A549 (cell line): ENCODE measurements at regions not wholly inside any gene's neighbourhood (a gene's known extent, or its start where the extent isn't known, plus 50 kb on each side); places are given as distances from the start of the nearest gene placed in this dataset.

Experiments used
- CEBPB ChIP-seq, 2 experiments: fragments of >200 bp in 1 of 2; sonication (Bioruptor Twin) in 1 of 2; formaldehyde crosslinking in 1 of 2; IDR thresholded peaks; 2 replicates each; pipeline ENCODE4 v1.6.1; 2012 to 2016
- ELK1 ChIP-seq: fragments of 150-350 bp; IDR thresholded peaks from 2 replicates; pipeline ENCODE4 v1.6.1; 2014; ENCODE audit warnings: low read depth, mild to moderate bottlenecking, low read length
- EP300 ChIP-seq, 2 experiments: fragments of >200 bp; sonication (Bioruptor Twin); formaldehyde crosslinking; IDR thresholded peaks; 2 replicates in 1 of 2; 3 replicates in 1 of 2; pipeline ENCODE4 v1.6.1; 2016 to 2017
- HOXA7 ChIP-seq: fragments of 250-450 bp; sonication (Bioruptor Pico); IDR thresholded peaks from 2 replicates; pipeline ENCODE4 v1.5.0; 2020; ENCODE audit warnings: mild to moderate bottlenecking, moderate library complexity
- KDM1A ChIP-seq: fragments of 200-600 bp; sonication (generic); IDR thresholded peaks from 2 replicates; pipeline ENCODE4 v1.6.1; 2016; ENCODE audit warnings: low read depth, mild to moderate bottlenecking
- MAX ChIP-seq: IDR thresholded peaks from 2 replicates; pipeline ENCODE4 v1.6.1; 2012
- PHF8 ChIP-seq: fragments of 200-600 bp; sonication (generic); IDR thresholded peaks from 2 replicates; pipeline ENCODE4 v1.6.1; 2016; ENCODE audit warnings: low read depth, mild to moderate bottlenecking, antibody characterized with exemption, moderate library complexity, borderline replicate concordance
- POLR2A ChIP-seq: IDR thresholded peaks from 2 replicates; pipeline ENCODE4 v1.6.1; 2012; ENCODE audit warnings: mild to moderate bottlenecking, low read length
- RAD21 ChIP-seq, 2 experiments: fragments of >200 bp in 1 of 2; sonication (Bioruptor Twin) in 1 of 2; formaldehyde crosslinking in 1 of 2; IDR thresholded peaks in 1 of 2; conservative IDR thresholded peaks in 1 of 2; 2 replicates in 1 of 2; 3 replicates in 1 of 2; pipeline ENCODE4 v1.6.1; 2012 to 2018; ENCODE audit warnings: inconsistent platforms in 1 of 2
- SMC3 ChIP-seq: fragments of >200 bp; sonication (Bioruptor Twin); formaldehyde crosslinking; IDR thresholded peaks from 3 replicates; pipeline ENCODE4 v1.6.1; 2018; ENCODE audit warnings: inconsistent platforms
- TF ChIP-seq, protein P1 (sequence below): fragments of >200 bp; sonication (Bioruptor Twin); formaldehyde crosslinking; IDR thresholded peaks from 3 replicates; pipeline ENCODE4 v1.5.1; 2016
- TF ChIP-seq, protein P2 (sequence below): fragments of 200-600 bp; sonication (generic); IDR thresholded peaks from 2 replicates; pipeline ENCODE4 v1.6.1; 2016; ENCODE audit warnings: antibody characterized with exemption, mild to moderate bottlenecking, moderate library complexity
- TF ChIP-seq, protein P3 (sequence below): fragments of 450-650 bp; IDR thresholded peaks from 2 replicates; pipeline ENCODE4 v1.6.1; 2014; ENCODE audit warnings: antibody characterized with exemption

GRCh38 chr2:217000406-217000805, 140.5 kb upstream of the TNP1 start:
- peak; percentile 22 to 30; a peak in 2 of 5 replicates for TF ChIP-seq RAD21 (conservative IDR thresholded peaks at IDR 0.05 in 1 of 2, IDR thresholded peaks at IDR 0.05 in 1 of 2)
- no peak for TF ChIP-seq POLR2A
- TF ChIP-seq, protein P1, sequence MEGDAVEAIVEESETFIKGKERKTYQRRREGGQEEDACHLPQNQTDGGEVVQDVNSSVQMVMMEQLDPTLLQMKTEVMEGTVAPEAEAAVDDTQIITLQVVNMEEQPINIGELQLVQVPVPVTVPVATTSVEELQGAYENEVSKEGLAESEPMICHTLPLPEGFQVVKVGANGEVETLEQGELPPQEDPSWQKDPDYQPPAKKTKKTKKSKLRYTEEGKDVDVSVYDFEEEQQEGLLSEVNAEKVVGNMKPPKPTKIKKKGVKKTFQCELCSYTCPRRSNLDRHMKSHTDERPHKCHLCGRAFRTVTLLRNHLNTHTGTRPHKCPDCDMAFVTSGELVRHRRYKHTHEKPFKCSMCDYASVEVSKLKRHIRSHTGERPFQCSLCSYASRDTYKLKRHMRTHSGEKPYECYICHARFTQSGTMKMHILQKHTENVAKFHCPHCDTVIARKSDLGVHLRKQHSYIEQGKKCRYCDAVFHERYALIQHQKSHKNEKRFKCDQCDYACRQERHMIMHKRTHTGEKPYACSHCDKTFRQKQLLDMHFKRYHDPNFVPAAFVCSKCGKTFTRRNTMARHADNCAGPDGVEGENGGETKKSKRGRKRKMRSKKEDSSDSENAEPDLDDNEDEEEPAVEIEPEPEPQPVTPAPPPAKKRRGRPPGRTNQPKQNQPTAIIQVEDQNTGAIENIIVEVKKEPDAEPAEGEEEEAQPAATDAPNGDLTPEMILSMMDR: no peak
- TF ChIP-seq ELK1: no peak
- TF ChIP-seq MAX: no peak
- TF ChIP-seq HOXA7 (CRISPR knock-in tag): no peak
- TF ChIP-seq SMC3: 0 out of 3 replicates have a peak, but pooled peaks have one; percentile 17
- TF ChIP-seq, protein P2, sequence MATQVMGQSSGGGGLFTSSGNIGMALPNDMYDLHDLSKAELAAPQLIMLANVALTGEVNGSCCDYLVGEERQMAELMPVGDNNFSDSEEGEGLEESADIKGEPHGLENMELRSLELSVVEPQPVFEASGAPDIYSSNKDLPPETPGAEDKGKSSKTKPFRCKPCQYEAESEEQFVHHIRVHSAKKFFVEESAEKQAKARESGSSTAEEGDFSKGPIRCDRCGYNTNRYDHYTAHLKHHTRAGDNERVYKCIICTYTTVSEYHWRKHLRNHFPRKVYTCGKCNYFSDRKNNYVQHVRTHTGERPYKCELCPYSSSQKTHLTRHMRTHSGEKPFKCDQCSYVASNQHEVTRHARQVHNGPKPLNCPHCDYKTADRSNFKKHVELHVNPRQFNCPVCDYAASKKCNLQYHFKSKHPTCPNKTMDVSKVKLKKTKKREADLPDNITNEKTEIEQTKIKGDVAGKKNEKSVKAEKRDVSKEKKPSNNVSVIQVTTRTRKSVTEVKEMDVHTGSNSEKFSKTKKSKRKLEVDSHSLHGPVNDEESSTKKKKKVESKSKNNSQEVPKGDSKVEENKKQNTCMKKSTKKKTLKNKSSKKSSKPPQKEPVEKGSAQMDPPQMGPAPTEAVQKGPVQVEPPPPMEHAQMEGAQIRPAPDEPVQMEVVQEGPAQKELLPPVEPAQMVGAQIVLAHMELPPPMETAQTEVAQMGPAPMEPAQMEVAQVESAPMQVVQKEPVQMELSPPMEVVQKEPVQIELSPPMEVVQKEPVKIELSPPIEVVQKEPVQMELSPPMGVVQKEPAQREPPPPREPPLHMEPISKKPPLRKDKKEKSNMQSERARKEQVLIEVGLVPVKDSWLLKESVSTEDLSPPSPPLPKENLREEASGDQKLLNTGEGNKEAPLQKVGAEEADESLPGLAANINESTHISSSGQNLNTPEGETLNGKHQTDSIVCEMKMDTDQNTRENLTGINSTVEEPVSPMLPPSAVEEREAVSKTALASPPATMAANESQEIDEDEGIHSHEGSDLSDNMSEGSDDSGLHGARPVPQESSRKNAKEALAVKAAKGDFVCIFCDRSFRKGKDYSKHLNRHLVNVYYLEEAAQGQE: no peak
- no peak for TF ChIP-seq CEBPB (IDR thresholded peaks at IDR 0.05)
- no peak for TF ChIP-seq KDM1A
- TF ChIP-seq, protein P3, sequence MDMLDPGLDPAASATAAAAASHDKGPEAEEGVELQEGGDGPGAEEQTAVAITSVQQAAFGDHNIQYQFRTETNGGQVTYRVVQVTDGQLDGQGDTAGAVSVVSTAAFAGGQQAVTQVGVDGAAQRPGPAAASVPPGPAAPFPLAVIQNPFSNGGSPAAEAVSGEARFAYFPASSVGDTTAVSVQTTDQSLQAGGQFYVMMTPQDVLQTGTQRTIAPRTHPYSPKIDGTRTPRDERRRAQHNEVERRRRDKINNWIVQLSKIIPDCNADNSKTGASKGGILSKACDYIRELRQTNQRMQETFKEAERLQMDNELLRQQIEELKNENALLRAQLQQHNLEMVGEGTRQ: no peak
- TF ChIP-seq PHF8: no peak
- TF ChIP-seq EP300 (IDR thresholded peaks at IDR 0.05): no peak
